Liver (tissue), 3 donors: ENCODE measurements at regions not wholly inside any gene's neighbourhood (a gene's known extent, or its start where the extent isn't known, plus 50 kb on each side); places are given as distances from the start of the nearest gene placed in this dataset.
"Not testable (repeated sequence)": the region's sequence is repeated elsewhere in the genome, so short reads cannot be mapped to it uniquely, and the experiment has no call there.

Experiments used
- ATF3 ChIP-seq: IDR thresholded peaks from 2 replicates; pipeline ENCODE4 v1.6.1; 2016; ENCODE audit warnings: antibody characterized with exemption
- CTCF ChIP-seq: fragments of 150-350 bp; IDR thresholded peaks from 2 replicates; pipeline ENCODE4 v1.5.1; 2017; ENCODE audit warnings: improper control_type of control experiment, low read depth, low read length; ENCODE audit not compliant: missing input control
- GABPA ChIP-seq, 2 donors: IDR thresholded peaks in 1 of 2; conservative IDR thresholded peaks in 1 of 2; 2 replicates each; pipeline ENCODE4 v1.6.1; 2016; ENCODE audit warnings: antibody characterized with exemption in 2 of 2, mild to moderate bottlenecking in 1 of 2, moderate library complexity in 1 of 2
- HNF4A ChIP-seq, 2 donors: conservative IDR thresholded peaks; 2 replicates each; pipeline ENCODE4 v1.6.1; 2016; ENCODE audit warnings: antibody characterized with exemption in 2 of 2, mild to moderate bottlenecking in 2 of 2
- JUND ChIP-seq, 2 donors: IDR thresholded peaks; 2 replicates each; pipeline ENCODE4 v1.6.1; 2016; ENCODE audit warnings: antibody characterized with exemption in 2 of 2
- MAX ChIP-seq: IDR thresholded peaks from 2 replicates; pipeline ENCODE4 v1.6.1; 2016; ENCODE audit warnings: antibody characterized with exemption
- RAD21 ChIP-seq, 2 donors: IDR thresholded peaks; 2 replicates each; pipeline ENCODE4 v1.6.1; 2016; ENCODE audit warnings: antibody characterized with exemption in 2 of 2, mild to moderate bottlenecking in 2 of 2
- REST ChIP-seq: IDR thresholded peaks from 2 replicates; pipeline ENCODE4 v1.6.1; 2016; ENCODE audit warnings: antibody characterized with exemption, mild to moderate bottlenecking
- YY1 ChIP-seq: IDR thresholded peaks from 2 replicates; pipeline ENCODE4 v1.6.1; 2016; ENCODE audit warnings: antibody characterized with exemption, mild to moderate bottlenecking
- donor health status: healthy.
- donor health status: healthy.

- TF ChIP-seq CTCF; YY1; RAD21 (IDR thresholded peaks at IDR 0.05); MAX; GABPA (IDR thresholded peaks at IDR 0.05 in 1 of 2, conservative IDR thresholded peaks at IDR 0.05 in 1 of 2); JUND (IDR thresholded peaks at IDR 0.05); ATF3; REST; HNF4A (conservative IDR thresholded peaks at IDR 0.05): not testable (repeated sequence)
These were observed 669.4 kb downstream of the SUCLG1 start for GRCh38 chr2:83789674-83790073.
